GM18873 (cell line): ENCODE measurements at regions not wholly inside any gene's neighbourhood (a gene's known extent, or its start where the extent isn't known, plus 50 kb on each side); places are given as distances from the start of the nearest gene placed in this dataset.

ENCODE experiments used
- ATAC-seq: cut with Tn5 transposase; IDR thresholded peaks from one replicate; pipeline ENCODE4 v1.9.1; 2021; ENCODE audit warnings: mild to moderate bottlenecking, moderate library complexity, moderate number of reproducible peaks; ENCODE audit not compliant: unreplicated experiment, low FRiP score

DNA sequence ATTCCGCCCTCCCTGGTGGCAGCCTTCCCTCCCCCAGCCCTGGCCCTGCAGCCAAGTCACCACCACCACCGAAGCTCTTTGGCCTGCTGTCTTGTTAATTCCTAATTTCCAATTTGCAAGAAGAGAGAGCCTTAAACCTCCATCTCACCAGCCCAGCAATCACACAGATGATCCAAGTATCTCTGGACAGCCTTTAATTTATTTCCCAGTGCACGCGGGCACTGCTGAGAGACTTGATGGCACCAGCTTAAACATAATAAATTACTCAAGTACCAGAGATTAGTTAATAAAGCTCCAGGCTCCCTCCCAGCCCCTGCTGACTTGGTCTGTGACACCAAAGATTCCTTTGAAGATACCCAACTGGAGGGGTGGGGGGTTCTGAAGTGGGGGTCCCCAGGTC lies 494.7 kb downstream of the BUD13 start:
- ATAC-seq = no peak

DNA sequence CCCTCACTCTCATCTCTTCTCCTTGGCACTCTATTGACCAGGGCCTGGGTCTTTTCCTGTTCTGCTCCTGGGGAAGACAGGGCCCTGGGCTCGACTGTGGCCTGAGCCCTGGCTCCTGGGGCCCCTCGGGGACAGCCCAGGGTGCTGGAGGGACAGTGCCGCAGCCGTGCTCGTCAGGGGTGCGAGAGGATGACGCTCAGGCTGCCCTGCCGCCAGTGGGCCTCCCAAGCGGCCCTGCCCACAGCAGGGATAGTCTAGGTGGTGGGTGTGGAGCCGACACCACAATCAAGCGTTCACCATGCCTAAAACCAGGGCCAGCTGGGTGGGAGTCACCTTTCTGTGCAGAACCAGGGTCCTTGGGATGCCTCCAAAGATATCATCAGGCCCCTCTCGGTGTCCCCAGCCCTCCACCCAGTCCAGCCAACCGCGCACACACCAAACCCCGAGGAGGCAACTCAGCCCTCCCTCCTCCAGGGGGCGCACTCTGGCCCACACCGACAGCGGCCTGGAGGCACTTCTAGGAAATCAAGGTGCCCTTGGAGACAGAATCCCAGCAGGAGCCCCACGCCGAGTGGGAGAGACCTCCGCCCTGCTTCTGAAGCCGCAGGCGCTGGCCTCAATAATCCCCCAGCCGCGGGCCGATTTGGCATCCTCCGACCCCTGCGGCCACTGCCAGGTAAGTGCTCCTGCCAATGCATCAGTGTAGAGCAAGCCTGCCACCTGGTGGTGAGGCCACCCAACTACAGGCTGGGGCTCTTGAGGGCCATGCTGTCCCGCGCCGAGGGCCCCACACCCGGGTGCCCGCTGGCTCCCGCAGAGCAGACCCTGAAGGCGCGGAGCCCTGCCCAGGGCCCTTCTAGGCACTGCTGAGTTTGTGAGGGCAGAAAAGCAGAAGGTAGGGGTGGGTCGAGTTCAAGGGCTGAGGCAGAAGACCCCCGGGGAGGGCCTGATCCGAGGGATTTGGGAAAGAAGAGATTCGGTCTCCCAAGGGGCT lies 496.4 kb downstream of the BUD13 start:
- ATAC-seq = no peak

DNA sequence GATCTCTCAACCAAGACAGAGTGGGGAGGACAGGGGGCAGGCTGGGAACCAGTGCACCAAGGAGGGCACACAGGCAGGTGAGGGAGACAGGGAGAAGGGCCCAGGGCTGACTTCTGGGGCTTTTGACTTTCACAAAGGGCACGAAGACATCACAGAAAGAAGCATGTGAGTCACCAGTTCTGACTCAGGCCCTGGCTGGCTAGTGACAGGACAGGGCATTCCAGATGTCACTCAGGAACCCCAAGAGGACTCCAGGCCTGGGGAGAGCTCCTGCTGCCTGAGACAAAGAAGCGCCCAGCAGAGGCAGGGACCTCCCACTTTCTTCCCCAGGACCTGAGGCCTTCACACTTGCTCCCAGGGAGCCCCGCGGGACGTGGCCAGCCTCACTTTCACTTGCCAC lies 497.2 kb downstream of the BUD13 start:
- no peak for ATAC-seq

- no peak for ATAC-seq
These were observed 498.3 kb downstream of the BUD13 start for GRCh38 chr11:116274521-116274920.

- no peak for ATAC-seq
These were observed 500.5 kb downstream of the BUD13 start for GRCh38 chr11:116272181-116272789.

DNA sequence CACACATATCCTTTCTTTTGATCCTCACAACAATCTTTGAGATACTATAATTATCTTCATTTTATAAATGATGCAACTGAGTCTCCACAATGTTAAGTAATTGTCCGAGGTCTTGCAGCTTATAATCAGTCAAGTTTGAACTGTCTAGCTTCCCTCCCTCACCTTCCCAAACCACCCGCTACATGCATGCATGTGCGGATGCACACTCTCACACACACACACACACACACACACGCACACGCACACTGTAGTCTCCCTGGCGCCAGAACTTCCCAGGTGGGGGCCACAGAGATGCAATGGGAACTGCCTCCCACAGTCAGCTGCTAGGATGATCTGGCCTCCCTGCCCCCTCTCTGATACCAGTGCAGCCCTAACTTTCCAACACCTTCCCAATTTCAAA lies 501.3 kb downstream of the BUD13 start:
- ATAC-seq = no peak

DNA sequence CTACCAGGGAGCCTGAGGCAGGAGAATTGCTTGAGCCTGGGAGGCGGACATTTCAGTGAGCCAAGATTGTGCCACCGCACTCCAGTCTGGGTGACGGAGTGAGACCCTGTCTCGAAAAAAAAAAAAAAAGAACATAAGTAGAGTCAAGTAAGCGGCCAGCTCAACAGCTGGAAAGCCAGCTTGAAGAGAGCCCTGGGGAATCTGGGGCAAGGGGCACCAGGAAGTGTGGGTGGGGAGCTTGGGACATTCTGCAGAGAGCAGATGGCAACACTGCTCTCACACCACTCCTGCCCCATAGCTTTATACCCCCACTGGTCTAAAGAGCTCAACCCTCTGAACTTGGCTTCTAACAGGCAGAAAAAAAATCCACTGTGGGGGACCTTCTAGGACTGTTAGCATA lies 505.6 kb downstream of the BUD13 start:
- no peak for ATAC-seq

- no peak for ATAC-seq
These were observed 509.0 kb downstream of the BUD13 start for GRCh38 chr11:116263770-116264169.

DNA sequence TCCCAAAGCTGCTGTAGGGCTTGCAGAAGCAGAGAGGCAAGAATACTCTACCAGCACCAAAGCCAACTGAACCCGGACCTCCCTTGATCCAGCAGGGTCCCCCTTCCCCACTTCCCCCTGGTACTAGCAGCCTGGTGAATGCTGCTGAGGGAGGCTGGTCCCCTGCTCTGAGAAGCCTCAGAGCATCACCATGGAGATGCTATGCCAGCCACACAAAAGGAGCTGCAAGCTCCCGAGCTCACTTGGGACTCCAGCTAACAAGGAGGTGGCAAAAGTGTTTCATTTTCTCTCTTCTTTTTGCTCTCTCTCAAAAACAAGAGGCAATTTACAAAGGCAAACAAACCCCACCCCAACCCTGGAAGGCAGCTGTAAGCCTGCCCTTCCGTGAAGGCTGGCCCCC lies 509.8 kb downstream of the BUD13 start:
- ATAC-seq = no peak

DNA sequence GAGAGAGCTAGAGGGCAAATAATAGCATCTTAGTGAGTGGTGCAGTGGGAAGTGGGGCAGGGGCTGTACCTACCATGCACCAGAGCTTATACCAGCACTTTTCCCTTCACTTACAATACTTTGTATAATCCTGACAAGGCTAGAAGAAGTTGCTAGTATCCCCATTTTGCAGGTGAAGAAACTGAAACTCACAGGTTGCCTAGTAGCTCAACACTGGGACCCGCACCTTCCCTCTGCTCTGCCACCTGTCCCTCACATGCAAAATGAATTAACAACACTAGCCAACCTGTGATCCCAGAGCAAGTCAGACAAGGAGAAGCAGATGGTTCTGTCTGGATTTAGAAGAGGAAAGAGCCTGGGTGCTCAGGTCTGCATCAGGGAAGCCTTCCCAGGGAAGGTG lies 510.4 kb downstream of the BUD13 start:
- ATAC-seq = no peak

- no peak for ATAC-seq
These were observed 511.2 kb downstream of the BUD13 start for GRCh38 chr11:116261606-116262005.

- ATAC-seq = no peak
These were observed 514.0 kb downstream of the BUD13 start for GRCh38 chr11:116258821-116259220.

DNA sequence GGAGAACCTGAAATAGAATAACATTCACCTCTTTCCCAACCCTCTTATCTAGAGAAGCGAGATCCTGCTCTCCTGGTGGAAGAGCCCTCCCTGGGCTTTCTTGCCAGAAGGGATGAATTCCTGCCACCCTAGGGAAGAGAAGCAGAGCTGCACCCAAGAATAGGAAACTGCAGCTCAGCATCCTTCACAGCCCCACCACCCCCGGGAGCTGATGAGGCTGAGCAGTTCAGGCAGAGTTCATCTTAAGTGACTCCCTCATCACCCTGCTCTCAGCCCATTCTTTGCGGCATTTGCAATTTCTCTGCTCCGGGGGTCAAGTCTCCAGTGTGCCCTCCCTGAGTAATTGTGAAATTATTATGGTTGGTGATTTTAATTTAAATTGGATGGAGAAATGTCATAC lies 514.9 kb downstream of the BUD13 start:
- no peak for ATAC-seq

- no peak for ATAC-seq
These were observed 515.7 kb downstream of the BUD13 start for GRCh38 chr11:116257092-116257491.

DNA sequence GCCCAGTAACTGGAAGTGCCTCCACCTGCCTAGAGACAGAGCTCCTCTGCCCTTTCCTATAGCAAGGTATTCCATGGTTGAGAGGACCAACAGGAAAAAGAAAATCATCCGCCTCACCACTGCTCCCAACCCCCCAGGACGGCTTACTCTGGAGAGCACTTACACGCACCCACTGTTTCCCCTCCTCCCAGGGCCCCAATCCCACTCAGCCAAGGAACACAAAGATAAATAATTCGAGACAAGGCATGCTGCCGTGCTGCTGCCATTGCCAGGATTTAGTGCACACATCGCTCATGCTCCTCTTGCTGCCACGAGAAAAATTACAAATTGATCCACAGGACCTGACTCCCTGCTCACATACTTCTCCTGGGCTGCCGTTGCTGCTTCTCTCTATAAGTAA lies 516.6 kb downstream of the BUD13 start:
- no peak for ATAC-seq

DNA sequence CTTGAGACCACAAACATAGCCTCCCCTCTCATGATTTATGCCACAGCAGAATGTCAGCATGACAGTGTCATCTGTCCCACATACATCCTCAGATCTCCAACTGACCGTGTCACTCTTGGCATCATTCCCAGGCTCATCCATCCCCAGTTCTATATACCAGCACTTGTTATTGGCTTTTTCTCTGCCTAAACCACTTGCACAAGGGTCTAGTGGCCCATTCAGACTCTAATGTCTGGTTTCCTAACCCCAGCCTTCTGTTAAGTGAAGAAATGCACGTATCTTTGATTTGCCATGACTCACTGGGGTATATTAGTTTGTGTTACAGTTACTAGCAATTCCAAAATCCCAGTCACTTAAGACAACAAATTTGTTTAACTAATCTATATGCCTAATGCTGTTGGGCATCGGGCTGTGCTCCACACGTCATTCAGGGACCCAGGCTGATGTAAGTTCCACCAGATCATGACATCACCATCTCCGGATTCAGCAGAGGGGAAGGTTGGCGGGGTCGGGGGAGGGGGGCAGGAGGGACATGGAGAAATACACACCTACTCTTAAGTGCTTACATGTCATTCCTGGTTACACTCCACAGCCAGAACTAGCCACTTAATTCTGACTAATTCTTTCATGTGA lies 517.4 kb downstream of the BUD13 start:
- no peak for ATAC-seq

- ATAC-seq = no peak
These were observed 522.6 kb downstream of the BUD13 start for GRCh38 chr11:116250155-116250554.

DNA sequence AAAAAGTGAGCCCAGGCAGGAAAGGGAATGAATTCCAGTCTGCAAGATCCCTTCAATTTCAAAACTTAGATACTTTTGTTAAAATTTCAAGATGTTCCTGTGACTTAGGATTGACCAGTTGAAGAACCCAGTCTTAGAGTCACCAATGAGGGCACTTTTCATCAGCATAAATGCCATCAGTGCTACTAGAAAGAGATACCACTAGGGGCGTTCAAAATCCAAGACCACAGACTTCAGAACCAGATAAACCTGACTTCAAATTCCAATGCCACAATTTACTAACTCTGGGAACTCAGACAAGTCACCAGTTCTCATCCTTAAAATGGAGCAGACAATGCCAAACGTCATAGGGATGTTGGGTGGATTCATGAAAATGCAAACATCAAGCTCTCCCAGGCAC lies 523.2 kb downstream of the BUD13 start:
- ATAC-seq = no peak

DNA sequence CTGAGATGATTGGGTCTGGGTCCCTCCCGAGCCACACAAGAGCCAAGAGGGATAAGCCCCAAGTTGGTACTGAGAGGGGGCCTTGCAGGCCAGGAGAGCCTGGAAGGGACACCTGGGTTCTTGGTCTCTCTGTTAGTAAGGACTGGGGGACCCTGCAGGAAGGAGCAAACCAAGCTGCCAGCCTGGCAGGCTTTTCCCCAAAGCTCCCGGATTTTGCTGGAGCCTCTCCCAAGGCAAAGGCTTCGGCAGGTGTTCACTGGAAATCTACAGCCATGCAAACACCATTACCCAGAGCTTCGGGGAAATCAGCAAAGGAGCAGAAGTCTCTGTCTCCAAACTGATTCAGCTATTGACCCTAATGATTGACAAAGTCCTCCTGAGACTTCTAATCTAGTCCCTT lies 527.9 kb downstream of the BUD13 start:
- ATAC-seq = no peak

GRCh38 chr11:116244439-116244838 lies 528.3 kb downstream of the BUD13 start:
- no peak for ATAC-seq

DNA sequence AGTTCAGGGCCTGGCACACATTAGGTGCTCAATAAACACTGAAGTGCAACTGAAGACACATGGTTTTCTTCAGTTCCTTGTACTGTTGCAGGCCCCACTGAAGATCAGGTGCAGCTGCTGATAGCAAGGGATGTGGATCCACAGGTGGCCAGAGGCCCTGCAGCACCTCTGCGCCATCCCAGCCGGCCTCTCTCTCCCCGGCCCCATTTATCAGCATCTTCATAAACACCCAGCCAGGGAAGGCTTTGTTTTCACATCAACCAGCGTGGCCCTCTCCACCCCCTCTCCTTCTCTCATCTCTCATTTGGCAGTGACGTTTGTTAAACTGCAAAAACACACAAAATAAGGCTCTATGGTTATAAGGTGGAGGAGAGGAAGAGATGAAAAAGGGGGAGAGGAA lies 528.8 kb downstream of the BUD13 start:
- ATAC-seq = no peak
